WTC11 (cell line): ENCODE measurements at regions not wholly inside any gene's neighbourhood (a gene's known extent, or its start where the extent isn't known, plus 50 kb on each side); places are given as distances from the start of the nearest gene placed in this dataset.

ENCODE experiments used
- TCF7 ChIP-seq: sonication (generic); formaldehyde crosslinking; IDR thresholded peaks from 2 replicates; pipeline ENCODE4 v1.8.0; 2022; ENCODE audit warnings: mild to moderate bottlenecking, low read depth, missing genetic modification reagents, moderate library complexity
- TF ChIP-seq, protein P1 (sequence below): fragments of 250-450 bp; sonication (Bioruptor Pico); IDR thresholded peaks from 2 replicates; pipeline ENCODE4 v1.9.0; 2021; ENCODE audit warnings: mild to moderate bottlenecking

- TF ChIP-seq, protein P1, sequence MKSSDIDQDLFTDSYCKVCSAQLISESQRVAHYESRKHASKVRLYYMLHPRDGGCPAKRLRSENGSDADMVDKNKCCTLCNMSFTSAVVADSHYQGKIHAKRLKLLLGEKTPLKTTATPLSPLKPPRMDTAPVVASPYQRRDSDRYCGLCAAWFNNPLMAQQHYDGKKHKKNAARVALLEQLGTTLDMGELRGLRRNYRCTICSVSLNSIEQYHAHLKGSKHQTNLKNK (CRISPR knock-in tag) = no peak
- no peak for TF ChIP-seq TCF7 (CRISPR knock-in tag)
Measured at GRCh38 chr6:134813146-134813545, 136.8 kb downstream of the ALDH8A1 start.
